ENCODE measurements at regions not wholly inside any gene's neighbourhood (a gene's known extent, or its start where the extent isn't known, plus 50 kb on each side); places are given as distances from the start of the nearest gene placed in this dataset.

- no peak overlapping the region for H3K27ac ChIP-seq
- TF ChIP-seq CTCF (conservative IDR thresholded peaks at IDR 0.05) (no peak), ZFX (IDR thresholded peaks at IDR 0.05) (no peak)
These were observed 350.4 kb downstream of the BCKDHB start for GRCh38 chr6:80456724-80457438.

DNA sequence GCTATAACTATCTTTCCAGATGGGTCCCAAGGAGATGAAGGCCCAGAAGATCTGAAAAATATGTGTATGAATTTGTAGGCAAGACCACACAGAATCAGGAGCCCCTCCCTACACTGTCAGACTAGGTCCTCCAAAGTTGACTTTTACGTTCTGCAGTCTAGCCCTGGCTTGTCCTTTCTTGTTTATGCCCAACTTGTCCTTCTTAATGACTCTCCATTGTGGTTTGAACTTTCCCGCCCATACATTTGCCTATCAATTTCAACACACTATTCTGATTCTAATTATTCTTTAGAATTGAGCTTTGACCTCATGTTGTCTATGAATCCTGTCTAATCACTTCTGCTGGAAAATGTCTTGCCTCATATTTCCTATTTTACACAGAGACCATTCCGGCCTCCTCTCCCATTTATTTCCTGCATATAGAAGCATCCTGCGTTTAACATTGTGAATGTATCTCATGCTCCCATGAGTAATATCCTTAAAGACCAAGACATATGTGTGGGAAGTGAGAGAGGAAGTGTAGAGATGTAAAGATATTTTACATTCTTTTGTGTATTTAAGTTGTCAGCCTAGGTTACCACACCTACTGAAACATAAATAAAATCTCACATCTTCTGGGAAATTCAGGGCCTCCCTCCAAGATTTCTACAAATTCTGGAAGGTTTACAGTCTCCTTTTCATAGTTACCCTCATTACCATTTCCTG lies 348.3 kb downstream of the BCKDHB start:
- TF ChIP-seq ZFX (IDR thresholded peaks at IDR 0.05), result no peak
- TF ChIP-seq CTCF (conservative IDR thresholded peaks at IDR 0.05), result no peak
- no peak overlapping the region for H3K27ac ChIP-seq

- no peak overlapping the region for H3K27ac ChIP-seq
- TF ChIP-seq CTCF (conservative IDR thresholded peaks at IDR 0.05) (no peak), ZFX (IDR thresholded peaks at IDR 0.05) (no peak)
These were observed 347.7 kb downstream of the BCKDHB start for GRCh38 chr6:80454197-80454596.

GRCh38 chr6:80449726-80450125 lies 343.3 kb downstream of the BCKDHB start:
- TF ChIP-seq CTCF (conservative IDR thresholded peaks at IDR 0.05), result no peak
- TF ChIP-seq ZFX (IDR thresholded peaks at IDR 0.05), result no peak
- H3K27ac ChIP-seq, result no peak overlapping the region

- H3K27ac ChIP-seq, result no peak overlapping the region
- TF ChIP-seq CTCF (conservative IDR thresholded peaks at IDR 0.05) (no peak), ZFX (IDR thresholded peaks at IDR 0.05) (no peak)
These were observed 340.1 kb downstream of the BCKDHB start for GRCh38 chr6:80446454-80447045.

DNA sequence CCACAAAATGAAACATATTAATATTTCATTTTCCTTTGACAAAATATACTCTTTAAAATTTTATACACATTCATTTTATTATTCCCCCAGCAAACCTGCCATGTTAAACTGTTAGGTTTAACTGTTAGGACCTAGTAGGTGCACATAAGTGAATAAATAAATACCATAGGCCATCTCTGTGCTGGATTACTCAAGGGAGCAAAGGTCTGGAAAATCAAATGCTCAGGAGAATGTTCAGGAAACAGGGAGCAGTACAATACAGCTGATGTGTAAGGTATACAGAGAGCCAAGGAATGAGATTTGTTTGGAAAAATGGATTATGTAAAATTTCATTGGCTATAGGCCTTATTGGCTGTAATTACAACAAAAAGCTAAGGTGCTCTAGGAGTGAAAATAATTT lies 339.3 kb downstream of the BCKDHB start:
- TF ChIP-seq CTCF (conservative IDR thresholded peaks at IDR 0.05), result no peak
- TF ChIP-seq ZFX (IDR thresholded peaks at IDR 0.05), result no peak
- H3K27ac ChIP-seq, result no peak overlapping the region

DNA sequence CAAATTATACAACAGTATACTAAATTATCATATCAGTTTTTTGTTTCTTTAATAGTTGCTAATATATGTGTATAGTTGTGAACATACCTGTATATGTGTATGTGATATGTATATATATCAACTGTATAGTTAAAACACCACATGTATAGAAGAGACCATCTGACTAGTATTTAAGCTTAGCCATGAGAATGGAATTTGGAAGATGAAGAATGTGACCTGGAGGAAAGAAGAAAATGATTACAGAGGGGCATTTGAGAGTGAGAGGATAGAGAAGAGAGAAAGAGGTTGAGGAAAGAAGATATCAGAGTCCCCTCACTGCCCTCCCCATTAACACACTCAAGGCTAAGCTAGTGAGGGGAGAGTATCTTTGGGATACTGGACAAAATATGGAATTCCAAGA lies 335.9 kb downstream of the BCKDHB start:
- TF ChIP-seq CTCF (conservative IDR thresholded peaks at IDR 0.05) (no peak), ZFX (IDR thresholded peaks at IDR 0.05) (no peak)
- no peak overlapping the region for H3K27ac ChIP-seq
